ENCODE measurements at regions not wholly inside any gene's neighbourhood (a gene's known extent, or its start where the extent isn't known, plus 50 kb on each side); places are given as distances from the start of the nearest gene placed in this dataset.

- Histone ChIP-seq H3K27me3 (ENCODE audit: low read length) (no peaks in the 10 kb centered on the region), H4K20me1 (ENCODE audit: insufficient read depth, low read depth, low read length) (no peaks in the 10 kb centered on the region), H2AFZ (ENCODE audit: low read length) (no peak overlapping the region), H3K36me3 (ENCODE audit: insufficient read depth, low read length) (no peaks in the 10 kb centered on the region), H3K4me2 (ENCODE audit: low read depth, low read length, poor library complexity, severe bottlenecking) (no peak overlapping the region), H3K4me1 (ENCODE audit: low read length) (no peaks in the 10 kb centered on the region), H3K9ac (ENCODE audit: low read length) (no peak overlapping the region), H3K27ac (ENCODE audit: low read length) (no peak overlapping the region), H3K9me2 (replicated peaks; ENCODE audit: insufficient read depth, low read length) (no peaks in the 10 kb centered on the region), H3K4me3 (ENCODE audit: low read length) (no peak overlapping the region), H3K79me2 (ENCODE audit: low read length) (no peaks in the 10 kb centered on the region), H3K9me3 (ENCODE audit: low read length) (no peaks in the 10 kb centered on the region)
- no peak for DNase-seq
Measured at GRCh38 chr4:147078362-147078761, 132.7 kb upstream of the TTC29 start.

- H3K27ac ChIP-seq (ENCODE audit: low read length), result no peak overlapping the region
- H3K9me3 ChIP-seq (ENCODE audit: low read length), result no peaks in the 10 kb centered on the region
- DNase-seq, result no peak
- no peaks in the 10 kb centered on the region for H3K27me3 ChIP-seq (ENCODE audit: low read length)
- no peak overlapping the region for H3K9ac ChIP-seq (ENCODE audit: low read length)
- H3K36me3 ChIP-seq (ENCODE audit: insufficient read depth, low read length), result no peaks in the 10 kb centered on the region
- H3K9me2 ChIP-seq (replicated peaks; ENCODE audit: insufficient read depth, low read length), result no peaks in the 10 kb centered on the region
- H3K4me3 ChIP-seq (ENCODE audit: low read length), result no peak overlapping the region
- no peaks in the 10 kb centered on the region for H3K4me1 ChIP-seq (ENCODE audit: low read length)
- H3K79me2 ChIP-seq (ENCODE audit: low read length), result no peaks in the 10 kb centered on the region
- H2AFZ ChIP-seq (ENCODE audit: low read length), result no peak overlapping the region
- H3K4me2 ChIP-seq (ENCODE audit: low read depth, low read length, poor library complexity, severe bottlenecking), result no peak overlapping the region
- H4K20me1 ChIP-seq (ENCODE audit: insufficient read depth, low read depth, low read length), result no peaks in the 10 kb centered on the region
Measured at GRCh38 chr4:147078875-147079658, 133.4 kb upstream of the TTC29 start.

GRCh38 chr4:147084861-147085260 lies 139.2 kb upstream of the TTC29 start:
- H3K27me3 ChIP-seq (ENCODE audit: low read length), result no peaks in the 10 kb centered on the region
- H3K27ac ChIP-seq (ENCODE audit: low read length), result no peak overlapping the region
- no peaks in the 10 kb centered on the region for H3K79me2 ChIP-seq (ENCODE audit: low read length)
- no peak for DNase-seq
- H3K9me3 ChIP-seq (ENCODE audit: low read length), result no peaks in the 10 kb centered on the region
- H3K36me3 ChIP-seq (ENCODE audit: insufficient read depth, low read length), result no peaks in the 10 kb centered on the region
- H4K20me1 ChIP-seq (ENCODE audit: insufficient read depth, low read depth, low read length), result no peaks in the 10 kb centered on the region
- H3K4me2 ChIP-seq (ENCODE audit: low read depth, low read length, poor library complexity, severe bottlenecking), result no peak overlapping the region
- H2AFZ ChIP-seq (ENCODE audit: low read length), result no peak overlapping the region
- H3K4me3 ChIP-seq (ENCODE audit: low read length), result no peak overlapping the region
- no peaks in the 10 kb centered on the region for H3K4me1 ChIP-seq (ENCODE audit: low read length)
- no peak overlapping the region for H3K9ac ChIP-seq (ENCODE audit: low read length)
- no peaks in the 10 kb centered on the region for H3K9me2 ChIP-seq (replicated peaks; ENCODE audit: insufficient read depth, low read length)

- H3K9me3 ChIP-seq (ENCODE audit: low read length), result no peaks in the 10 kb centered on the region
- no peak overlapping the region for H2AFZ ChIP-seq (ENCODE audit: low read length)
- no peak overlapping the region for H3K4me3 ChIP-seq (ENCODE audit: low read length)
- no peak for DNase-seq
- H3K79me2 ChIP-seq (ENCODE audit: low read length), result no peaks in the 10 kb centered on the region
- H3K36me3 ChIP-seq (ENCODE audit: insufficient read depth, low read length), result no peaks in the 10 kb centered on the region
- no peaks in the 10 kb centered on the region for H4K20me1 ChIP-seq (ENCODE audit: insufficient read depth, low read depth, low read length)
- no peaks in the 10 kb centered on the region for H3K27me3 ChIP-seq (ENCODE audit: low read length)
- no peak overlapping the region for H3K4me2 ChIP-seq (ENCODE audit: low read depth, low read length, poor library complexity, severe bottlenecking)
- no peaks in the 10 kb centered on the region for H3K4me1 ChIP-seq (ENCODE audit: low read length)
- H3K9me2 ChIP-seq (replicated peaks; ENCODE audit: insufficient read depth, low read length), result no peaks in the 10 kb centered on the region
- H3K27ac ChIP-seq (ENCODE audit: low read length), result no peak overlapping the region
- H3K9ac ChIP-seq (ENCODE audit: low read length), result no peak overlapping the region
Measured at GRCh38 chr4:147085781-147086180, 140.1 kb upstream of the TTC29 start.

- Histone ChIP-seq H3K4me3 (ENCODE audit: low read length) (no peak overlapping the region), H4K20me1 (ENCODE audit: insufficient read depth, low read depth, low read length) (no peaks in the 10 kb centered on the region)
- DNase-seq, result no peak
Measured at GRCh38 chr4:147088146-147088545, 142.5 kb upstream of the TTC29 start.

GRCh38 chr4:147090486-147090885 lies 144.8 kb upstream of the TTC29 start:
- H3K79me2 ChIP-seq (ENCODE audit: low read length), result no peaks in the 10 kb centered on the region
- no peaks in the 10 kb centered on the region for H3K27me3 ChIP-seq (ENCODE audit: low read length)
- H3K4me1 ChIP-seq (ENCODE audit: low read length), result no peaks in the 10 kb centered on the region
- H3K9me2 ChIP-seq (replicated peaks; ENCODE audit: insufficient read depth, low read length), result no peaks in the 10 kb centered on the region
- H3K27ac ChIP-seq (ENCODE audit: low read length), result no peak overlapping the region
- H3K4me3 ChIP-seq (ENCODE audit: low read length), result no peak overlapping the region
- no peaks in the 10 kb centered on the region for H3K36me3 ChIP-seq (ENCODE audit: insufficient read depth, low read length)
- no peak for DNase-seq
- H2AFZ ChIP-seq (ENCODE audit: low read length), result no peak overlapping the region
- H4K20me1 ChIP-seq (ENCODE audit: insufficient read depth, low read depth, low read length), result no peaks in the 10 kb centered on the region
- H3K4me2 ChIP-seq (ENCODE audit: low read depth, low read length, poor library complexity, severe bottlenecking), result no peak overlapping the region
- H3K9me3 ChIP-seq (ENCODE audit: low read length), result no peaks in the 10 kb centered on the region
- H3K9ac ChIP-seq (ENCODE audit: low read length), result no peak overlapping the region

More at GRCh38 chr4:147088146-147088545, 142.5 kb upstream of the TTC29 start:
- Histone ChIP-seq H3K79me2 (ENCODE audit: low read length) (no peaks in the 10 kb centered on the region), H3K36me3 (ENCODE audit: insufficient read depth, low read length) (no peaks in the 10 kb centered on the region), H3K27ac (ENCODE audit: low read length) (no peak overlapping the region), H3K4me2 (ENCODE audit: low read depth, low read length, poor library complexity, severe bottlenecking) (no peak overlapping the region), H3K9me3 (ENCODE audit: low read length) (no peaks in the 10 kb centered on the region), H3K4me1 (ENCODE audit: low read length) (no peaks in the 10 kb centered on the region), H3K9ac (ENCODE audit: low read length) (no peak overlapping the region), H3K27me3 (ENCODE audit: low read length) (no peaks in the 10 kb centered on the region), H3K9me2 (replicated peaks; ENCODE audit: insufficient read depth, low read length) (no peaks in the 10 kb centered on the region), H2AFZ (ENCODE audit: low read length) (no peak overlapping the region)

GRCh38 chr4:147093206-147093605 lies 147.5 kb upstream of the TTC29 start:
- no peak overlapping the region for H3K9ac ChIP-seq (ENCODE audit: low read length)
- no peak overlapping the region for H3K27ac ChIP-seq (ENCODE audit: low read length)
- no peaks in the 10 kb centered on the region for H3K36me3 ChIP-seq (ENCODE audit: insufficient read depth, low read length)
- no peaks in the 10 kb centered on the region for H3K9me2 ChIP-seq (replicated peaks; ENCODE audit: insufficient read depth, low read length)
- no peak overlapping the region for H3K4me2 ChIP-seq (ENCODE audit: low read depth, low read length, poor library complexity, severe bottlenecking)
- no peak overlapping the region for H2AFZ ChIP-seq (ENCODE audit: low read length)
- no peaks in the 10 kb centered on the region for H3K9me3 ChIP-seq (ENCODE audit: low read length)
- H3K79me2 ChIP-seq (ENCODE audit: low read length), result no peaks in the 10 kb centered on the region
- no peak for DNase-seq
- H3K4me3 ChIP-seq (ENCODE audit: low read length), result no peak overlapping the region
- no peaks in the 10 kb centered on the region for H3K27me3 ChIP-seq (ENCODE audit: low read length)
- H4K20me1 ChIP-seq (ENCODE audit: insufficient read depth, low read depth, low read length), result no peaks in the 10 kb centered on the region
- no peaks in the 10 kb centered on the region for H3K4me1 ChIP-seq (ENCODE audit: low read length)

GRCh38 chr4:147094238-147094637 lies 148.6 kb upstream of the TTC29 start:
- no peak overlapping the region for H3K4me2 ChIP-seq (ENCODE audit: low read depth, low read length, poor library complexity, severe bottlenecking)
- no peaks in the 10 kb centered on the region for H3K9me3 ChIP-seq (ENCODE audit: low read length)
- H3K9me2 ChIP-seq (replicated peaks; ENCODE audit: insufficient read depth, low read length), result no peaks in the 10 kb centered on the region
- no peak overlapping the region for H3K27ac ChIP-seq (ENCODE audit: low read length)
- no peak overlapping the region for H3K4me3 ChIP-seq (ENCODE audit: low read length)
- no peaks in the 10 kb centered on the region for H3K36me3 ChIP-seq (ENCODE audit: insufficient read depth, low read length)
- no peaks in the 10 kb centered on the region for H3K27me3 ChIP-seq (ENCODE audit: low read length)
- DNase-seq, result no peak
- H2AFZ ChIP-seq (ENCODE audit: low read length), result no peak overlapping the region
- H3K9ac ChIP-seq (ENCODE audit: low read length), result no peak overlapping the region
- no peaks in the 10 kb centered on the region for H4K20me1 ChIP-seq (ENCODE audit: insufficient read depth, low read depth, low read length)
- no peaks in the 10 kb centered on the region for H3K4me1 ChIP-seq (ENCODE audit: low read length)
- no peaks in the 10 kb centered on the region for H3K79me2 ChIP-seq (ENCODE audit: low read length)
